ENCODE measurements at regions not wholly inside any gene's neighbourhood (a gene's known extent, or its start where the extent isn't known, plus 50 kb on each side); places are given as distances from the start of the nearest gene placed in this dataset.

DNA sequence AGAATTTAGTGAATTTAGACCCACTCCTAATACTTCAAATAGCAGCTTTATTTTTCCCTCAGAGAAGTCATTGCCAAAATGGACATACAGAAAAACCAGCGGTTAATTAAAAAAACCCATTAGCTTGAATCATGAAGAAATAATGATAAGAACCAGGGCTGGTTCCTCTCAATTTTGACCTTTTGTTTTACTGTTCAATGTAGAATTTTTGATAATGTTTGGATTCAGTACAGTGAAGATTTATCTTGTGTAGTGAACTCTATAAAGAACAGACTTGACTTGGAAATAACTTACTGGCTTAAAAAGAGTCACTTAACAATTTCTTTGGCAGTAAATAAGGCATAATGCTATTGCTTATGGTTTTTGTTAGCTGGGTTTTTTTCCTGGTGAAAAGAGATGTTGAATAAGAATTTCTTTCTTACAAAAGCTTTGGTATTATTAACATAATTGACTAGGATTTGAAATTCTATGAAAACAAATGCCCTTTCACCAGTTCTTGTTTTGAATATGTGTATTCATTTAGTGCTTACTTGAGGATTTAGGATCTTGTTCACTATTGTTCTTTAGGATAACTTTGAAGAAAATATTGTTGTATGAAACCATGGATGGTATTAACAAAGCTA, 73.4 kb upstream of the ITPRID2 start:
- no peak overlapping the region for H3K4me3 Mint-ChIP-seq
- no peaks in the 10 kb centered on the region for H3K36me3 Mint-ChIP-seq (ENCODE audit: low read depth)
- no peak for DNase-seq (ENCODE audit: low spot score)
- peaks cover 15% of the 10 kb centered on the region for H3K4me1 Mint-ChIP-seq (ENCODE audit: low read depth)
- no peak overlapping the region for H3K27ac Mint-ChIP-seq
- no peaks in the 10 kb centered on the region for H3K9me3 Mint-ChIP-seq
- peaks cover 6% of the 10 kb centered on the region for H3K27me3 Mint-ChIP-seq (ENCODE audit: low read depth)

DNA sequence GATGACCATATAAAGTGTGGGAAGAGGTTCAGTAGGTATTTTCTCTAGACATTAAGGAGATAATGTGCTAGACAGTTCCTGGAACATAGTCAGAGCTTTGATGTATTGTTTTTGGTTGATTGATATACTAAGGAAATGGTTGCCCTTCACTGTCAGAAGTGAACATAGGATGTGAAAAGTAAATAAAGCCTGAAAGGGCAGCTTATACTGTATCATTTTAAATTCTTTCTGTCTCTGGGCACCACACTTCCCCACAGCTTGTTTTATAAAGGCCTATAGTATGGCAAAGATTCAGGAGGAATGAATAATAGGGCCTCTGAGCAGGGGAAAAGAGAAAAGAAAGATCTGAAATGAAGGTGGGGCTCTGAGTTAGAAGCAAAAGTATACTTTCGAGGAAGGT, 72.7 kb upstream of the ITPRID2 start:
- Mint-ChIP-seq H3K4me1 (ENCODE audit: low read depth) (peaks cover 12% of the 10 kb centered on the region), H3K4me3 (no peak overlapping the region), H3K27ac (no peak overlapping the region), H3K27me3 (ENCODE audit: low read depth) (peaks cover 9% of the 10 kb centered on the region), H3K36me3 (ENCODE audit: low read depth) (no peaks in the 10 kb centered on the region), H3K9me3 (no peaks in the 10 kb centered on the region)
- no peak for DNase-seq (ENCODE audit: low spot score)

DNA sequence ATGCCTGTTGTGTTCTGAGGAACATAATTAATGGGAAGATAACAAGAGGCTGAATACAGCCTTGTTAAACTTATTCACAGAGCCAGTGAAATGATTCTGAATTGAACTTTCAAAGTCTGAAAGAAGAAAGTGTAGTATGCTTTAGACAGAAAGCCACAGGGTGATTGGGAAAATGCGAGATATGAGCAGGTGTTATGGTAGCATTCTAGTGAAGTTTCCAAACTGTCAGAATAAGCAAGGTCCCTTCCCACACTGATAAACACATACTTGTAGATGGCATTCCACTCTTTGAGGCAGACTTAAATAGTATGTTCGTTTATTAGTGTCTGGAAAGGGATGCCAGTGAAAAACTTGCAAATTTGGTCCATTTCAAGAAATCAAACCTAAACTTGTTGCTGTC, 70.5 kb upstream of the ITPRID2 start:
- H3K36me3 Mint-ChIP-seq (ENCODE audit: low read depth): no peaks in the 10 kb centered on the region
- H3K4me1 Mint-ChIP-seq (ENCODE audit: low read depth): peaks cover 3% of the 10 kb centered on the region
- no peak overlapping the region for H3K4me3 Mint-ChIP-seq
- DNase-seq (ENCODE audit: low spot score): no peak
- H3K9me3 Mint-ChIP-seq: no peaks in the 10 kb centered on the region
- peaks cover 15% of the 10 kb centered on the region for H3K27me3 Mint-ChIP-seq (ENCODE audit: low read depth)
- no peak overlapping the region for H3K27ac Mint-ChIP-seq

DNA sequence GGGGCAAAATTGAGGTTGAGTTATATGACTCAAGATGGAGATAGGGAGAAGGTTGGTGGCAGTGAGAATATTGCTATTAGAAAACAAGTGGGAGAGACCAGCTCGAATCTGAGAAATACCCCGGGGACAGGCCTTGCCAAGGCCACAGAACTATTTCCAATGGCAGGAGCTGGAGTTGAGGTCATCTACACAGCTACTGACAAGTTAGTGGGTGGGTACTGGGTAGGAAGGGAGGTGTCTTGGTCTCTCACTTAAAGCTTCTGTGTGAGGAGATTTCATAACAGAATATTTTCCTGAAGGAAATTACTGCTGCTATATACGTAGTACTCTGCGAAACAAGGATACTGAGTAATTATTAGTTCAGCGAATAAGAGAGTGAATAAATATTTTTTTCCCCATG, 69.4 kb upstream of the ITPRID2 start:
- H3K4me1 Mint-ChIP-seq (ENCODE audit: low read depth): peaks cover 3% of the 10 kb centered on the region
- H3K9me3 Mint-ChIP-seq: no peaks in the 10 kb centered on the region
- H3K36me3 Mint-ChIP-seq (ENCODE audit: low read depth): no peaks in the 10 kb centered on the region

DNA sequence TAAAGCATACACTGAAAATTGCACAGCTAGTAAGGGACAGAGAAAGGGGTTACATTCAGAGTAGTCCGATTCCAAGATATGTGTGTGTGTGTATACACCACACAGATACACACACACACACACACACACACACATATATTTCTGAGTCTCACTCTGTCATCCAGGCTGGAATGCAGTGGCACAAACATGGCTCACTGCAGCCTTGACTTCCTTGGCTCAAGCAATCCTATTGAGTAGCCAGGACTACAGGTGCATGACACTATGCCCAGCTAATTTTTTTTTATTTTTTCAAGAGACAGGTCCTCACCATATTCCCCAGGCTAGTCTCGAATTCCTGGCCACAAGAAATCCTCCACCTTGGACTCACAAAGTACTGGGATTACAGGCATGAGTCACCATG, 68.1 kb upstream of the ITPRID2 start:
- Mint-ChIP-seq H3K27me3 (ENCODE audit: low read depth) (peaks cover 19% of the 10 kb centered on the region), H3K9me3 (no peaks in the 10 kb centered on the region), H3K4me3 (no peak overlapping the region), H3K27ac (no peak overlapping the region), H3K36me3 (ENCODE audit: low read depth) (no peaks in the 10 kb centered on the region), H3K4me1 (ENCODE audit: low read depth) (peaks cover 3% of the 10 kb centered on the region)
- DNase-seq (ENCODE audit: low spot score): no peak

More for the DNA sequence above, 69.4 kb upstream of the ITPRID2 start:
- Mint-ChIP-seq H3K27ac (no peak overlapping the region), H3K4me3 (no peak overlapping the region), H3K27me3 (ENCODE audit: low read depth) (peaks cover 15% of the 10 kb centered on the region)
- DNase-seq (ENCODE audit: low spot score): no peak

DNA sequence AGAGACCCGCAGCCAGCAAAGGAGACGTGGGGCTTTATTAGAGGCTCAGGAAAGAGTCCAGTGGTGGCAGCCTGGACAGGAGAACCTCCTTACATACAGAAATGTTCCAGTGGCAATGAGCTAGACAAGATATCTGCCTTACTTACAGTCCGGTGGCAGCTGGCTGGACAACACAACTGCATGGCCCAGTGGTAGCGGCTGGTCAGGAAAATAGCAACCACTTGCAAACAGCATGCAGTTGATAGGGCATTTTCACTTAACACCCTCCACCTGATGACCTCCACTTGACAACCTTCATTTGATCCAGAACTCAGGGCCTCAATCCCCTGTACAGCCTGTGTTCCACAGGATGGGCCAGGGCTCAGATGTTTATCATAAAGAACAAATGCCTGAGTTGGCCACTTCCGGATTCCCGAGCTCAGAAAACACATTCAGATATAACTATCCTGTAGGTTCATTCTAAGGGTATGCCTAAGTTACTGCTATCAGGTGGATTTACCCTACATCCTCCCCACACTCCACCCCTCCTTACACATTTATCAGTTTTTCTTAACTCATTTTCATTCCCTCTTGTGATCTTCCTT, 63.3 kb upstream of the ITPRID2 start:
- peaks cover 32% of the 10 kb centered on the region for H3K27me3 Mint-ChIP-seq (ENCODE audit: low read depth)
- DNase-seq (ENCODE audit: low spot score): no peak
- no peak overlapping the region for H3K4me3 Mint-ChIP-seq
- H3K9me3 Mint-ChIP-seq: no peaks in the 10 kb centered on the region
- no peak overlapping the region for H3K27ac Mint-ChIP-seq
- H3K4me1 Mint-ChIP-seq (ENCODE audit: low read depth): no peaks in the 10 kb centered on the region
- no peaks in the 10 kb centered on the region for H3K36me3 Mint-ChIP-seq (ENCODE audit: low read depth)

DNA sequence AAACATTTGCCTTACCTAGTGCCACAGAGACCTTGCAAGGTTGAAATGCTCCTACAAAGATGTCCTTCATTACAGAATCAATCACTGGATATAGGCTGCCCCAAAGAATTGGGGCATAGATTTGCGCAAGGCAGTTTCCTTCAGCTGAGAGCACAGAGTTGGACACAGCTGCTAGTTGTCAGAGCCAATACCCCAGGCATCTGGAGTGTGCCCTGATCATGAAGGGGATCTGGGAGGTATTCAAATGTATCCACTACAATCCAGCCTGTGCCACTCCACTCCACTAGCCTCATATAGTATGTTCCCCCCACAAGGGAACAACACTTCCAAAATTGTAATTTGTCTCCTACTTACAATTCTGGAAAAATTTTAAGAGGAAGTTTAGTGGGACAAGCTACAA, 62.3 kb upstream of the ITPRID2 start:
- DNase-seq (ENCODE audit: low spot score): no peak
- no peaks in the 10 kb centered on the region for H3K9me3 Mint-ChIP-seq
- H3K27ac Mint-ChIP-seq: no peak overlapping the region
- H3K4me3 Mint-ChIP-seq: no peak overlapping the region
- no peaks in the 10 kb centered on the region for H3K4me1 Mint-ChIP-seq (ENCODE audit: low read depth)
- peaks cover 34% of the 10 kb centered on the region for H3K27me3 Mint-ChIP-seq (ENCODE audit: low read depth)
- no peaks in the 10 kb centered on the region for H3K36me3 Mint-ChIP-seq (ENCODE audit: low read depth)

DNA sequence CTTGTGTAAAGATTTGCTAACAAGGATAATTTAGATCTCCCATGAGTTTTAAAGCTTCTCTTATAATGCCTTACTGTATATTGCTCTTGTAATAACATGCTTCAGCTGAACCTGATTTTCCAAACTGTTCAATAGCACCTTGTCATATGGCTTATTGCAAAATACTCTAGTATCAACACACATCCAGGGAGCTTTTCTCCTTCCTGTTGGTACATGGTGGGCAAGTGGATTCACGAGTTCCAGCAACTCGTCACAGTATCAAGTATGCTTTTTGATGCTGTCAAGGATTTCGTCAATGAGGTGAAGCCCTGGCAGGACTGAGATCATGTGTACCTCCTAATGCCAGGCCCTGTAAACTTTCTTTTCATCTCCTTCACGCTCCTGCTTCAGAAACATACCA, 59.5 kb upstream of the ITPRID2 start:
- no peaks in the 10 kb centered on the region for H3K9me3 Mint-ChIP-seq
- no peak for DNase-seq (ENCODE audit: low spot score)
- H3K36me3 Mint-ChIP-seq (ENCODE audit: low read depth): no peaks in the 10 kb centered on the region
- no peak overlapping the region for H3K27ac Mint-ChIP-seq
- peaks cover 45% of the 10 kb centered on the region for H3K27me3 Mint-ChIP-seq (ENCODE audit: low read depth)
- no peak overlapping the region for H3K4me3 Mint-ChIP-seq
- H3K4me1 Mint-ChIP-seq (ENCODE audit: low read depth): no peaks in the 10 kb centered on the region

DNA sequence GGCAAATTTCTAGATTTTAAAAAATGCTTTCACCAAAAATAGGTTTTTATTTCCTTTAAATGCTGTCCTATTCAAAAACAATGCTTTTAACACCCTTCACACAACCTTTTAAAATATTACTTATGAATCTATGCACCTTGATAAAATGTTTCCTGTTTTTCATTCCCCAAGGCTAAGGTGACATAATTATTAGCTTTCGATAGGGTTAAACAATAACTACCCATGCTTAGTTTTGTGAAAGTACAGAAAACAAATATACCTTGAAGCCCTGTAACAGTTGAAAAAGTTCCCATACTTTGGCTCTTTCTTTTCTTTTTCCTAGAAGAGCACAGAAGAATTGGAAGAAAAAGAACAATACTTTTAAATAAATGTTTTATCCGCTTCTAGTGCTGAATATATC, 54.9 kb upstream of the ITPRID2 start:
- Mint-ChIP-seq H3K27ac (no peak overlapping the region), H3K4me1 (ENCODE audit: low read depth) (no peaks in the 10 kb centered on the region), H3K27me3 (ENCODE audit: low read depth) (peaks cover 49% of the 10 kb centered on the region), H3K9me3 (no peaks in the 10 kb centered on the region), H3K36me3 (ENCODE audit: low read depth) (no peaks in the 10 kb centered on the region), H3K4me3 (no peak overlapping the region)
- DNase-seq (ENCODE audit: low spot score): no peak

DNA sequence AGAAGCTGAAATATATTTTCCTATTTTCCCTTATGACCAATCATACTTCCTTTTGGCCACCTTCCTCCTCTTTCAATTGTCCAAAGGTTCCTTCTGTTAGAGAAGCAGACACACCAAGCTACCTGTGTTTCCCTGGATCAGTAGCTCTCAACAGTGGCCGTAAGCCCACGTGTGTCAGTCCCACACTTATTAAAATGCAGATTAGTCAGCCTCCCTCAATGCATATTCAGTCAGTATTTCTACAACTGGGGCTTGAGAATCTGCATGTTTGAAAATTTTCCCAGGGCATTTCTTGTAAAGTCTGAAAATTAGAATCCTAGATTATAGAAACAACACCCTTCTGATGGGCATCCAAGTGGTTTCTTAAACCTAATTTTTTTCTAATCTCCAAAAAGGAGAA, 54.0 kb upstream of the ITPRID2 start:
- Mint-ChIP-seq H3K27ac (no peak overlapping the region), H3K4me3 (no peak overlapping the region), H3K27me3 (ENCODE audit: low read depth) (peaks cover 56% of the 10 kb centered on the region), H3K36me3 (ENCODE audit: low read depth) (no peaks in the 10 kb centered on the region), H3K4me1 (ENCODE audit: low read depth) (no peaks in the 10 kb centered on the region), H3K9me3 (no peaks in the 10 kb centered on the region)
- no peak for DNase-seq (ENCODE audit: low spot score)

DNA sequence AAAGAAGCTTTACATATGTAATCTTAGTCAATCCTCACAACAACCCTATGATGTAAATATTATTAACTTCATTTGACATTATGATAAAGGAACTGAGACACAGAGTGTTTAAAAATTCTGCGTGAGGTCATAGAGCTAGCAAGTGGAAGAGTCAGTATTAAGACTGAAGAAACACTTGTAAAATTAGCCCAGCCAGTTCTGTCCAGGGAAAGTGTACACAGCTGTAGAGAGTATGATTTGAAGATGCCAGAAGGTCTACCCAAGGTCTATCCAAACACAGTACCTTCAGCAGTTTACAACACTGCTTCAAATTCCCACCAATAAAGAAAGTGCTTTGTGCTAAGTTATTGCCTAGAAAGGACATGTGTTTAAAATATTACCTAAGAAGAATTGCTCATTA, 51.7 kb upstream of the ITPRID2 start:
- no peak overlapping the region for H3K27ac Mint-ChIP-seq
- no peaks in the 10 kb centered on the region for H3K36me3 Mint-ChIP-seq (ENCODE audit: low read depth)
- DNase-seq (ENCODE audit: low spot score): no peak
- H3K4me1 Mint-ChIP-seq (ENCODE audit: low read depth): no peaks in the 10 kb centered on the region
- no peaks in the 10 kb centered on the region for H3K9me3 Mint-ChIP-seq
- H3K4me3 Mint-ChIP-seq: no peak overlapping the region
- peaks cover 59% of the 10 kb centered on the region for H3K27me3 Mint-ChIP-seq (ENCODE audit: low read depth)

DNA sequence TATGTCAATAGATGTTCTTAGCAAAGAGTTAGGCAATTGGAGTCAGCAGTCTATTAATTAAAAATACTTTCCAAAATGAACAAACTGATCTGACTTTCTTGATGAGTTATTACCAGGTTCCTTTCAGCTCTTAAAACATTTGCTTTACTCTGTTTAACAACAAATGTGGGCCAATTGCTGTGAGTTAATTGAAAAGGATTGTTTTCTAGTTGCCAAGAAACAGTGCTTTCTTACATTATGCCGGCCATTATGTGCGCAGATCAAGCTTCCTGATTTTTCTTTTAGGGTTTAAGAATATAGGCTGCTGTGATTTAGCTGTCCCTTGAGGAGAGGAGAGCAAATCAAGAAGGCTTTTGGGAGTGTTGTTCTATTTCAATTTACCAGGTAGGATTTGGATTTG, 50.5 kb upstream of the ITPRID2 start:
- Mint-ChIP-seq H3K4me3 (no peak overlapping the region), H3K36me3 (ENCODE audit: low read depth) (no peaks in the 10 kb centered on the region), H3K27me3 (ENCODE audit: low read depth) (peaks cover 50% of the 10 kb centered on the region), H3K9me3 (no peaks in the 10 kb centered on the region), H3K4me1 (ENCODE audit: low read depth) (no peaks in the 10 kb centered on the region), H3K27ac (no peak overlapping the region)
- DNase-seq (ENCODE audit: low spot score): no peak

All from T-helper 2 cell treated with Interferon-gamma antibody and Interleukin-4, amounts not matched to agents 5 μg/mL and 100 μg/mL, for 36 hours (primary cell).